Occipital lobe (tissue), 1 donor: ENCODE measurements at regions not wholly inside any gene's neighbourhood (a gene's known extent, or its start where the extent isn't known, plus 50 kb on each side); places are given as distances from the start of the nearest gene placed in this dataset.

Experiments used
- DNase-seq: peaks from one replicate; lab custom pipeline; 2025; lab: John Stamatoyannopoulos, UW

DNA sequence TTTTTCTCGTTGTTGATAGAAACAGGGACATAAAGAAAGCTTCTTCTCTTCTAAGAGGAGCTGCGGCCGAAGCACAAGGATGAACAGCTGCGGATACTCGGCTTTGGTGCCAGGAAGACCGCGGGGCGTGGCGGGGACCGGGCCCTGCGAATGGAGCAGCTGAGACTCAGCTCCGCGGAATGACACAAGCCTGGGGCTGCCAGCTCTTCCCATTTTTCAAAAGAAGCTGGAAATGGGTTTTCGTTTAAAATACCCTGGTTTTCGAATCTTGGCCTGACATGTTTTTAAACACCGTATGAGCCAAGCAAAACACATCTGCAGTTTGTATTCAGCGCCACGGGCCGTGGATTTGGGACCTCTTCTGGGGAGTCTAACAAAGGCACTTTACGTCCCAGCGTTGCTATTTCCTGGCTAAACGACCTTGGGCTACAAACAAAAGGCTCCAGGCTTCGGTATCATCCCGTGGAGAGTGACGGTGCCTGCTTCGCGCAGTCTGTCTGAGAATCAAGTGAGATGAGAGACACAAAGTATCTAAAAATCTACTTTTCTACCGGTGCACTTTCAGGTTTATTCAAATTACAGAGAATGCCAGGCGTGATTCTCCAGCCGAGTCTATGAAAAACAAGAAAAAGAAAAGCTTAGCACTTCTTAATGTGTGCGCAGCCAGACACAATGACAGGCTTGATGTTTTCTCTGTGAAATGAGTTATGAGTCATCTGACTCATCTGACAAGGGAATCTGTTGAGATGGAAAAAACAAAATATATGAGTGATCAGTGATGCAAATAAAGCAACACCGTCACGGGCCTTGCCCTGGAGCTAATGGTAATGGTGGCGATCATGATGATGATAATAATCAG is 114.0 kb upstream of the TMEM132D start:
- peak; percentile 58 for DNase-seq

DNA sequence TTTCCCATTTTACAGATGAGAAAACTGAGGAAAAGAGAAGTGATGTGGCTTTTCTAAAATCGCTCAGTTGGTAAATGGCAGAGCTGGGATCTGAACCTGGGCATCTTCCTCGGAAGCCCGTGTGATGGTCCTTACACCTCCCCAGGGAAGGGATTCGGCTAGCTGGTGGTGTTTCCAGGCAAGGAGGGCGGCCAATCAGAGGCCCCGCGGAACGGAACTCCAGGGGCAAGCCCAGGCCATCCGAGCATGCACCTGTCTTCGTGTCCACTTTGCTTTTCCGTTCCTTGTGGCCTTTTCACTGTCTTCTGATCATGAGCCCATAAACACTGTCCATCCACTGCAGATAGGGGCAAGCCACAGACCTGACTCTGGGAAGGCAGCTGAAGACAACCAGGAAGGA is 114.8 kb upstream of the TMEM132D start:
- DNase-seq, result no peak

DNA sequence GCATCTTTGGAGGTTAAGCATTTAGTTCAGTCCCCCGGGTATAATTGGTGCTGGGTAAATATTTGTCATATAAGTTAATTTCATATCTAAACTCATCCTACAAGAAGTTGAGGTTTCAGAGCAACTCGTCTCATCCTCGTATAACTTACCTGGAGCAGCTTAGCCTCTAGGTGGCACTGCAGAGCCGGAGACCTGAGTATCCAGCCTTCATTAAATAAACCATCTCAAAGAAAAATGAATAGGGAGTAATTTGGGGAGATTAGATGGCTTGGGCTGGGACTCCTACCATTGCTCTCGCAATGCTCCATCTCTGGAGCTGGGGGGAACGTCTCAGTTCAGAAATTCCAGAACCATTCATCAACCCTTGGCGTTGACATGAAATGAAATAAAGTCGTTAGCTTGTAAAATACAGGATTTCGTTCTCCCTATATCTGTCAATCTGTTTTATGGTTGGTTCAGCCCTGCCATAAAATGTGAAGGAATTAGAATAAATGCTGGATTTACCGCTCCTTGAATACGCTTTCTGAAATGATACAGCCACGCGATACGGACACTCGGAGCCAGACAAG is 122.9 kb upstream of the TMEM132D start:
- peak; percentile 10 for DNase-seq

DNA sequence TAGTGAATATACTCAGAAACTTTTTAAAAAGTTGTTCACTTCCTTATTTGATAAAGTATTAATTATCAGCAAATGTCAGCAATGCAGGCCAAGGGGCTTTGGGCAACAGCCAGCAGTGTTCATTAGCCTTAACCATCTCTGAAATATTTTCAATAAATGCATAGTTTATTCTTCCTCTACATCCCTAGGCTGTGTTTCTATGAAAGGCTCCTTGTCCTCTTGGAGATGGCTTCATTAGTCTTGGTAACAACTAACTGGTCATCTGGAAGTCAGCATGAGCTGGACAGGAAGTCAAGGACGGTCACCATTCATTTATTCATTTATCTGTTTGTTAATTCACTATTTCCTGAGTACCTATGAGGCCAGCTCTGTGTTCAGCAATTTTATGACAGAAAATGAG is 124.0 kb upstream of the TMEM132D start:
- no peak for DNase-seq

DNA sequence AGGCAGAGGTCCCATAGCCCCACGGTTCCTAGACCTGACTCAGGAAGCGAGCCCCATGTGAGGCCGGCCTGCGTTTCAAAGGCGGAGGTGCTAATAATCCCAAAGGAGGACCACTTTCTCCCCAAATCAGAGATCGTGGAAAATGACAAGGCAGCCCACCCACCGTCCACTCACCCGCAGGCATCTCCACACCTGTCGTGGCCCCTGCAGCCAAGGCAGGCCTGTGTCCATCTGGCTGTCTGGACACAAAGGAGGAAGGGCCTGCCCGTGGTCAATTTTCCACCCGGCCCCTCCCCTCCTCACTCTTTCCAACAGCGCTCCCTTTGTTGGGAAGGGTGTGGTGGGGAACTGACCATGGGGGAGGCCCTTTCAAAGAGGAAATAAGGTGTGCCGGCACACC is 125.3 kb upstream of the TMEM132D start:
- DNase-seq, result no peak

DNA sequence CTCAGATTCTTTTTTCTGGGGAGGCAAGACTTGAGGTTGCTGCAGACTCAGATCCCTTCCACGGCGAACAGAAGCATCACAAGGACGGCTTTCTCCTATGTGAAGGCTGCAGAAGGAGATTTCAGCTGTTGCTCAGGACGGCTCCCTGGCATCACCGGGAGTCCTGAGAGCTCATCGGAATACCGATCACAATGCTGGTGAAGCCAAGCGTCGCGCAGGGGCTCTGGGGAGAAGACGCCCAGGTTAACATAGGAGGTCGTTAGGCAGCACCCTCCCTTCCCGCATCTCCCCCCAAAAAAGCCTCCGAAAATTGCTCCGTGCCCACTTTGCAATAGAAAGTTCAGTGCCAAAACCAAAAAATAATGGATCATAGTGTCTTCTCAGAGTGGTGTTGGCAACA is 127.2 kb upstream of the TMEM132D start:
- DNase-seq, result no peak

DNA sequence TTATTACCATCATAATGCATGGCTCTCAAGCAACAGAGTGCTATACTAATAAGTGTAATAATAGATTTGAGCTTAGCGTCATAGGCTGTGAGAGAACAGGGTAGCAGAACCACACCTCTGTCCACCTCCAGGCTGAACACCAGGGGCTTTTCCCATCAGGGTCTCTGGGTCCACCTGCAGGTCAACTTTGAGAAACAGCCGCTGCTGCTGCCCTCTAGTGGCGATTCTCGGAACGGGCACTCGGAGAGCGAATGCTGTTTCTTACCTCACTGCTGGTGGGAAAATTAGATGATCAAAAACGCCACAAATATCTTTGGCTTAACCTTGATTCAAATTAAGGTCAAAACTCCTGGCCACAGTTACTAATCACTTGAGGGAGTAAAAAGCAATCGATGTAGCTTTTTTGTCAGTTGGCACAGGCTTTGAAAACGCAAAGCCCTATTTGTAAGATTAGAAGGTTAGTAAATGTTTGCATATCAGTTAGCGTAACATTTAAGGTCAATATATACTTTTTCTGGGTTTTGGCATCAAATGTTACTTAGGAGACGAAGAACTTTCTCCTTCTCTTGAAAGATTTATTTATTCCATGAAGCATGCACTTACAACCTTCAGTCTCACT is 127.9 kb upstream of the TMEM132D start:
- DNase-seq, result peak; percentile 39

DNA sequence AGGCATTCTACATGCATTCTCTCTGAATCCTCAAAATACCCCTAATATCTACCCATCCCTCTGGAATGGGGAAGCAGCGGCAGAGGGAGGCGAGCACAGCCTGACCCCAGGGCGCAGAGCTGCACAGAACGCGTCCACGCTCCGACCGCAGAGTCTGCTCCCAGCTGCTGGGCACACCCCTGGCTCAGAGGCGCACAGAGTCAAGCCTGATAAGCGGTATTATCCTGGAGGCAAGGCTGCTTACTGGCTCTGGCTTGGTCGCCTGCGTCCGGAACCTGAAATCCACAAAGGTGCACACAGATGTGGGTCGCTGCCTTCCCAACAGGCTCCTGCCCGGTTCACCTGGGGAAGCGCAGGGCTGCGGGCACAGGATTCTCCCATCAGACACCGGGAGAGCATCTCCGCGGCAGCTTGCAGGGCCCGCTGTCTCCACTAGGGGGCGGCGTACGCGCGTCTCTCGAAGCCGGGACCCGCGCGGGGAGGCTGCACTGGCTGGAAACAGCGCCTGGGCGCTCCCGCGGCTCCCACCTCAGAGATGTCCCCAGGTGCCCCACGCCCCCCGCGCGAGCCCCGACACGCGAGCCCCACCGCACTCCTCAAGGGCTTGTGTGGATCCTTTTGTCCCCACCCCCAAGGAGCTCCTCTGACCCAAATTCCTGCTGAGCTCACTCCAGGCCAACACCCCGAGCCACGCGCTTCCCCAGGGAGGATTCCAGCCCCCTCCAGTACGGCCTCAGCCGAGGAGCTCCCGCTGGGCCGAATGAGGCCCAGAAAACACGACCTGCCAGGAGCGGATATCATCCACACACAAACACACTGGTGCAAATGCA is 120.1 kb upstream of the FZD10 start:
- DNase-seq, result peak; percentile 65

DNA sequence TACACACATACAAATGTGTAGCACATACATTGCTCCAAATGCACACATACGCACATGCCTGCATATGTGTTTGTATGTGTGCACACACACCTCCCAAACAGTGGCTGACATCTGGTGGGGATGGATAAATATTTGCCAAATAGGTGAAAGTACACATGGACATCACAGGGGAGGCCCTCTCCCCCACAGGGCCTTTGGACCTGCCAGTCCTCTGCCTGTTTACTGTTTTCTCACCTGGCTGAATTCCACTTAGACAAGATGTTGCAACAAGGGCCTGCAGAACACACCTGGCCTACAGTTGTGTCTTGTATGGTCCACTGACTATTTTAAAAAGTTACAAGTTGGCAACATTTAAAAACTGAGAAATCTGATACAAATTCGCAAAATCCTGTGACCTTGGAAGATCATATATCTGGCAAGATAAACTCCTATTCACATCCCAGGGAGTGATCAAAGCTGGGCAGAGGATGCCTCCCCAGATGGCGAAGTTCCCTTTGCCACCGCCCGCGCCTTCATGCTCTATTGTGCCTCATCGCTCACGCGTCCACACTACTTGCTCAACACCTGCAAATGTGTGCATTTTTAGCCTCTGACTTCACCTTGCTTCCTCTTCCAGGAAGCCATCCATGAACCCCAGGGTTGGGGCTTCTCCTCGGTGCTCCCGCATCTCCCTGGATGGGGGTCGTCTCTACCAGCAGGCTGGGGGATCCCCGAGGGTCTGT is 118.4 kb upstream of the FZD10 start:
- no peak for DNase-seq

DNA sequence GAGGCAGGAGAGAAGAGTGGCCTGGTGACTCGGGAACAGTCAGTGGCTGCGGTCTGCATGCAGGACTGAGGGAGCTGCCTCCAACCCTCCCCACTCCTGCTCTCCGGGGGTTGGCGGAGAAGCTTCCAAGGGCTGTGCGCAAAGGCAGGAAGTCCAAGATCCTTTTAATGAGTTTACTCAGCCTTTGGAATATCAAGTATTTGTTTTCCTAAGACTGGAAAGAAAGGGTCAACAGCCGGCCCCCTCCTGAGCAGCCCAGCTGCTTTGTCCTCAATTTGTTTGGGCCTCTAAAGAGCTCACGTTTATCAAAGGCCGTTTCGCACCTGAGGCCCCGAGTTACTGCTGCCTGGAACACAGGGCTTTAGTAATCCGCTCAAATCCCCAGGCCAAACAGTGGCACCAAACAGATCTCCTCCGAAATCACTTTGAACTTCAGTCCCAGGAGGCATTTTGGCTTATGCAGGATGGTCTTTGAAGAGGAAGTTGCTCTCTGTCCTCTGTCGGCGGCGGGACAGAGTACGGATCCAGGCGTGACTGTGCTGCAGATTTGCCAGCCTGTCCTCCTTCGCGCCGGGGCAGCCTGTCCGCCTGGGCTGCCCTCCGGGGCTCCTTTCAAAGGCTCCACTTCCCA is 117.2 kb upstream of the FZD10 start:
- no peak for DNase-seq

DNA sequence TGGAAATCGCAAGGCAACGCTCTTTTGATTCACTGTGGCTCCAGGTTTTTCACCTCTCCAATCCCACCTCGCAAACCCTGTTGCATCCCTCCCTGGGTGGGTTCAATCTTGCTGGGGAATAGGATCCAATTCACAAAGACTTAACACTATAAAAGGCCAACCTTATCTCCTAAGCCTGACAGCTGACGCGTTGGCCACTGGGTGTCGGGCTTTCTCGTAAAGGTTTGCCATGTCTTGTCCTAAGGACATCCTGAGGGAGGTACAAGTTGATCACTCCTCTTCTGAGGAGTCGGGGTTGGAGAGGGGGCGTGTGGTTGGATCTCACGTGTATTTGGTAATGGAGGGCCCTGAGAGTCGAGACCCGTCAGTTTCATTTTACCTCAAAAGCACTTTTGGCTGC is 112.6 kb upstream of the FZD10 start:
- no peak for DNase-seq

DNA sequence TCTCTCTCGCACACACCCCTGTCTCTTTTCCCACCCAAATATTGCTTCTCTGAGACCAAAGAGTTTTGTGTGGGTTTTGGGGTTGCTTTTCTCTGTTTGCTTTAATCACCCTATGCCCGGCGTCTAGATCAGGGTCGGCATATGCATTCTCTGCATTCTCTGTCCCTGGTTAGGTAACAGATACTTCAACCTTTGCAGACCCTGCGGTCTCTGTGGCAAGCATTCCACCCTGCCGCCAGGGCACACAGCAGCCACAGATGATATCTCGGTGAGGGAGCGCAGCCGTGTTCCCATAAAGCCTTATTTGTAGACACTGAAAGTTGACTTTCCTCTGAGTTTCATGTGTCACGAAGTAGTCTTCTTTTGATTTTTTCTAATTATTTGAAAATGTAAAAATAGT is 110.4 kb upstream of the FZD10 start:
- DNase-seq, result no peak

DNA sequence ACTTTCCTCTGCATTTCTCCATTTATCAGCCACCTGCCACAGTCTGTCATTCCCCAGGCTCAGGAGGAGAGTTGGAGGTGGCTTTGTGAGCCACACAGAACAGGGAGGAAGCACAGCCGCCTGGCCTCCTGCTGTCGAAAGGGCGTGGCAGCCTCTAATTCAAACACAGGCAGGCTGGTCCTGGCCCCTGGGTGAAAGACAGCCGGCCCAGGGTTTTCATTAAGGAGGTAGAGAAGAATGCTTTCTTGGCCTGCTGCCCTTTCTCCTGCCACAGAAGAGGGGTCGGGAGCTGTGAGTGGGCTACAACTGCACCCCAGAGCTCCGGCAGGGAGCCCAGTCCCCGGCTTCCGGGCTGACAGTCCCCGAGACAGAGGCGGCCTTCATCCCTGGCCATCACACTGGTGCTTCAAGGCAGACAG is 108.6 kb upstream of the FZD10 start:
- DNase-seq, result no peak

DNA sequence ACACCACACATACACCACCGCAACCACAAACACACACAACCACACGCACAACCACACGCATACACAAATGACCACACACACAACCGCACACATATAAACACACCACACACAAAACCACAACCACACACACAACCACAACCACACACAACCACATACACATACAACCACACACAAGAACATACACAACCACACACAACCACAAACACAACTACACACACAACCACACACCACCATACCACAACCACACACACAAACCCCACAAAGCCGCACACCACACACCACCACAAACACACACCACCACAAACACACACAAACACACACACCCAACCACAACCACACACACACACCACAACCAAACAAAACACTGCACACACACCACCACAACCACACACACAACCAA is 107.5 kb upstream of the FZD10 start:
- no peak for DNase-seq

DNA sequence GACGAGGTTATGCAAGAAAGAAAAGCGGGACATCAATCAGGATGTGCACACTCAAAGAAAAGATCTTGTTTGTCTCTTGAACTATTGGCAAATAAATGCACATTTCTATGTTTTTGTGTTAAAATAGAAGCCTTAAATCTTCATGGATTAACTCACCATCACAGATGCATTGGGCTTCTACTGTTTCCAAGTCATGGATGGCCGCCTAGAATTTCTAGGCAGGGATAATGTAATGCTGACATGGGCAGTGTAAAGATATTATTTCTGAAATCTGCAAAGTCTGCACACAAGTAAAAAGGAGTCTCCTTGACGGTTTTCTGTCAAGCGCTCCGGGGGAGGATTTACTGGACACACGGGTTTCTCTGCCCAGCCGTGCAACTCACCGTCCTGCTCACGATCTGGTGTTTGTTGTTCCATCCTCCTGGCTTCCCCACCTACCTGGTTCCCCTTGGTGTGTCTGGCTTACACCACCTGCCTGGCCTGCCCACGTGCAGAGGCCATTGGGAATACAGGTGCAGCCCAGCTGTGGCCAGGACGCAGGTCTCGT is 103.3 kb upstream of the FZD10 start:
- no peak for DNase-seq

DNA sequence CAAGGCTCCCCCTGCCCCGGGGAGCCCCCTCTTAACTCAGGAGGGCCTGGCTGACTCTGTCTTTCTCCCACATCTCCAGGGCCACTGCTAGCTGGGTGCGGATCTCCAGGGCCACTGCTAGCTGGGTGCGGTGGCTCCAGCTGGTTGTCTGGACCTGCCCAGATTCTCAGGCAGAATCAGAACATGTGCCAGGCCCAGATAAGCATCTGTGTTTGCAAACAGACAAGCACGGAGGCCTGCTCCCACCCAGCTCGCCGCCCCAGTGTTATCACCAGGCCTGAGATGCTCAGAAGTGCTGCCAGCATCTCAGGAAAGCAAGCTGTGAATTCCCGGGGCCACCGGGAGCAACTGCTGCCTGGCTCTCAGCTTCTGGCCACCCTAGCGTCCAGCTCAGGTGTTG is 98.4 kb upstream of the FZD10 start:
- DNase-seq, result no peak

DNA sequence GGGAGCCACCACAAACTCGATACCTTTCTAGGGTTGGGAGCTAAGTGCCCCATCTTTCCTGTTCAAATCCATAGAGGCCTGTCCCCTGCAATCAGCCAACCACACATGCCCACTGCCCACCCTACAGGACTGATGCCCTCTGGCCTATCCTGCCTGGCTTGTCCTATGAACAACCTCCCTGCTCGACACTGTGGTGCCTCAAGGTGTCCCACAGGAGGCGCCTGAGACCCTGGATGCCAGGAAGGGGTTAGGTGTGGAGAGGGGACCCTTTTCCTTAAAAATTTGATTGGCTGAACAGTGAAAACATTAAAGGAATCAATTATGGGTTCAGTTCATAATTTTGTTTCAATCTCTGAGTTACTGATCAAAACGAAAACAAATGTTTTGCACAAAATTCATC is 97.3 kb upstream of the FZD10 start:
- DNase-seq, result no peak

DNA sequence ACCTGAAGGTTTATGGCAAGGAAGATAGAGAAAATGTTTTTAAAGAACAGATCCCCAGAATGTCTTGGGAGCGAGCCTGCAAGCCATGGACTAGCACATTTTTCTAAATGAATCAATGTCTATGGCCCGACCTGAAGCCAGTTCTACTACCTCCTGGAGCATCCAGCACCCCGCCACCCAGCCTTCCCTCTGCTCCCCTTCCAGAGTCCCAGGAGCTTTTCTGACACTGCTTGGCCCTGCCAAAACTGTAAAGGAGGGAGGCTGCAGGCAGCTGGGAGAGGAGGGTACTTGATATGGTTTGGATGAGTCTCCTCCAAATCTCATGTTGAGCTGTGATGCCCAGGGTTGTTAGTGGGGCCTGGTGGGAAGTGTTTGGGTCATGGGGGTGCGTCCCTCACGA is 95.5 kb upstream of the FZD10 start:
- DNase-seq, result no peak

DNA sequence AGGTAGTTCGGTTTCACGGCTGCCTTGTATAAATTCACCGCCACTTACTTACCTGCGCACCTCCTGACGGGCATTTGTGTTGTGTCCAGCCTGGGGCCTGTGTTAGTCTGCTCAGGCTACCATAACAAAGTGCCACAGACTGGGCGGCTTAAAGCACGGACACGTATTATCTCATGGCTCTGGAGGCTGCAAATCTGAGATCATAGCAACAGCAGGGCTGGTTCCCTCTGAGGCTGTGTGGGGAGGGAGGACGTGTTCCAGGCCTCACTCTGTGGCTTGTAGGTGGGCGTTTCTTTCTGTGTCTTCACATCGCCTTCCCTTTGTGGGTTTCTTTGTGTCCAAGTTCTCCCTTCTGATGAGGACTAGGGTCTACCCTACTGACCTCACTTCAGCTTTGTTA is 93.5 kb upstream of the FZD10 start:
- DNase-seq, result no peak

DNA sequence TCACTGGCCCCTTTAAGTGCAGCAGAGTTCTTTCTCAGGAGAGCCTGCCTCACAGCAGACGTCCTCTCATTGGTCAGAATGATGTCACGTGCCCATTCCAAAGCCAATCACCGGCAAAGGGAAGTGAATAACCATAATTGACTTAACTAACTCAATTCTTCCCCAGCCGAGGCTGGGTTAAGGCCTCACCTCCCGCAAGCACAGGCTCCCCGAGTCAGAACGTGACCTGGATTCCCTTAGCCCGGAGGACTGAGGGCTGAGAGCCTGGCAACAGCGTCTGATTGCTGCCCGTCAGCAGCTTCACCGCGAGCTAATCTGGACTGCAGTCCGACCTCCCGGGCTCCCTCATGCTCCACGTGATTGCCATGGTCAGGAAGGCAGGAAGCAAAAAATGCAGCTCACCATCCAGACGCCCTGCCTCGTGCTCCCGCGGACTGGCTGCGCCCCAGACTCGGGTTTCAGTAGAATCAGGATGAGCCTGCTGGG is 92.1 kb upstream of the FZD10 start:
- no peak for DNase-seq
